ENCODE measurements at regions not wholly inside any gene's neighbourhood (a gene's known extent, or its start where the extent isn't known, plus 50 kb on each side); places are given as distances from the start of the nearest gene placed in this dataset.

GRCh38 chr17:53942898-53943297, 120.2 kb downstream of the KIF2B start:
- DNase-seq (ENCODE audit: low spot score) (no peak), ATAC-seq (ENCODE audit: low FRiP score) (no peak)
- TF ChIP-seq CTCF (IDR thresholded peaks at IDR 0.05) = no peak

DNA sequence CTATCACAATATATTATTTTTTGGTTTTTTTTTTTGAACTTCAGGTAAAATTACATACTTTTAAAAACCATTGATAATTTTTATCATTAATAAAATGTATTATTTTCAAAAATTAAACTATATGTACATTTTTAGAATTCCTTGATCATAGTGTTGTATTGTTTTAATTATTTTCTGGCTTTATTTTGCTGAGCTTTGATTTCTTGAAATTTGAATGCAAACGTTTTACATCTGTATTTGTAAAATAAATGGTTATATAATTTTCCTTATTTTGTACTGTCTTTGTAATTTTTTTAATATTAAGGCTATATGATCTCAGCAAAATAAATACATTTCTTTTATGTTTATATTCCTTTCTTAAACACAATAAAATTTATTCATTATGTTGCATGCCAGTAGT, 125.6 kb downstream of the KIF2B start:
- no peak for TF ChIP-seq CTCF (IDR thresholded peaks at IDR 0.05)
- ATAC-seq (ENCODE audit: low FRiP score) = no peak
- no peak for DNase-seq (ENCODE audit: low spot score)

DNA sequence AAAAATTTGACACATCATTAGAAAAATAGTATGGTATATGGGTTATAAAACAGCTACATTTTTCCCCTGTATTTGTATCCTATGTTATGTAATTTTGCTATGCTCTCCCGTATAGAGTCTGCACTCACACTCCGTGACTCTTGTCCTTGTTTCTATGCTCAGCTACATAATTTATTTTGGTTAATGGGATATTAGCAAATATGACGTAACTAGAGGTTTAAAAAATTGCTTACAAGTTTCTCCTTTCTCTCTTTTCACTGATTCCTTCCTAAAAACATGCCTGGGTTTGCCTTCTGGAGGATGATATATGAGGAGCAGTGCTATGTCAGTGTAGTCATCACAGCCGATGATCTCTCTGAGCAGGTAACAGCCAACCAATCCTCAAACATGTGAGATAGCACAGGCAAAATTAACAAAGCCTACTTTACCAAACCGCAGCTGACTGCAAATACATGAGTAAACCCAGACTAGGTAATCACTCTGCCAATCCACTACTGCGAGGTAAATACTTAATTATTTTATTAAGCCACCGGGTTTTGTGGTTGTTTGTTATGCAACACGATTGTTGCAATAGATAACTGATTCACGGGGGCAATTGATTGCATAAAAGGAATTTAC, 126.9 kb downstream of the KIF2B start:
- ATAC-seq (ENCODE audit: low FRiP score) = no peak
- no peak for DNase-seq (ENCODE audit: low spot score)
- TF ChIP-seq CTCF (IDR thresholded peaks at IDR 0.05) = no peak

DNA sequence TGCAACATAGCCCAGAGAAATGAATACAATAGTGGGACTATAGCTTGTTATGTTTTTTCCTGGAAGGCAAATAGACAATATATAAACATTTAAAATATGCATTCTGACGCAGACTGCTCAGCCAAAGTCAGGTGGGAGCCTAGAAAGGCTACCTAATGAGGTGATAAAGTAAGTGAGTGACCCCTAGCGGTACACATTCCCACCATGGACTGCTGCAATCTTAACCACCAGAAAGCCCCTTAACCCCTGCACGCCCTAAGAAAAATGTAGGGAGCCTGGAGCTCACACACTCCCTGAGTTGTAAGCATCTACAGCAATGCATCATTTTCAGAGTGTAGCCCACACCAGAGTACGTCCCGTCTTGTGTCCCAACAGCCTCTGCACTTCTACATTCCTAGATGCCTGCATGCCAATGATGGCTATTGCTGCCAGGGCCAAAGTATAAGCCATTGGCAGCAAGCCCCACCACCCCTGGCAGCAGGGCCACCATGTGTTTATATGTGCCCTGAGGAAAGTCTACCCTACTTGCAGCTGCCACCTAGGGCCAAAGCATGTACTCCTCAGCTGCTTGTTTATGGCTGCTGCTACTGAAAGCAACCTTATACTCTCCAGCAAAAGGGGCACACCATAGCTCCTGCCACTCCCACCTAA, 127.6 kb downstream of the KIF2B start:
- no peak for TF ChIP-seq CTCF (IDR thresholded peaks at IDR 0.05)
- no peak for ATAC-seq (ENCODE audit: low FRiP score)

GRCh38 chr17:53950858-53951250, 128.1 kb downstream of the KIF2B start:
- no peak for ATAC-seq (ENCODE audit: low FRiP score)
- no peak for TF ChIP-seq CTCF (IDR thresholded peaks at IDR 0.05)
- DNase-seq (ENCODE audit: low spot score) = no peak

More for the DNA sequence above, 127.6 kb downstream of the KIF2B start:
- no peak for DNase-seq (ENCODE audit: low spot score)

DNA sequence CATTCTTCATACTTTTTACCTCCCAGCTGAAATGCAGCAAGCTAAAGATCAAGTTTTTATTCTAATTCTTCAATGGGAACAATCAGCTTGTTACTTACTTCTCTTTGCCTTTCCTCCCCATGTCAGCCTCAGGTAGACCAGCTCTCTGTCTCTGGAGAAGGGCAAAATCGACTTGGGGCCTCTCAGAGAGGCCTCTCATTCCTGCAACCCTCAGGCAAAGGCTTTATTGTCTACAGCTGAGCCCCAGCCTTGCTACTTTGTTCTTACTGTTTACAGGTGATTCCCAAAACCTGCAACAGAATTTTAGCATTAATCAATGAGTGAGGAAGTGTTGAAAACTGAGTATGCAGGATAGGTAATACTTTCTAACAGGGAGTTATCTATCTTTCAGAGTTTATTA, 148.6 kb downstream of the KIF2B start:
- no peak for TF ChIP-seq CTCF (IDR thresholded peaks at IDR 0.05)
- DNase-seq (ENCODE audit: low spot score) (no peak), ATAC-seq (ENCODE audit: low FRiP score) (no peak)

DNA sequence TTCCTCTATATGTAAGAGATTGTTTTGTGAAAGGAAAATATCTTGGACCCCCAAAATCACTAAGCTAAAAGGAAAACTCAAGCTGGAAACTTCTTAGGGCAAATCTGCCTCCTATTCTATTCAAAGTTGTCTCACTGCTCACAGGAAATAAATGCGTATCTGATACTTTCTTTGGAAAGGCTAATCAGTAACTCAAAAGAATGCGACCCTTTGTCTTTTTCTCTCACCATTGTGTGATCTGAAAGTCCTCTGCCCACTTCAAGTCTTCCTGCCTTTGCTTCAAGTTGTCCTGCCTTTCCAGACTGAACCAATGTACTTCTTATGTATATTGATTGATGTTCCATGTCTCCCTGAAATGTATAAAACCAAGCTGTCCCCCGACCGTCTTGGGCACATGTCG, 157.3 kb downstream of the KIF2B start:
- no peak for TF ChIP-seq CTCF (IDR thresholded peaks at IDR 0.05)
- DNase-seq (ENCODE audit: low spot score) (no peak), ATAC-seq (ENCODE audit: low FRiP score) (no peak)

Data from omental fat pad (tissue), 3 donors.